ENCODE measurements at regions not wholly inside any gene's neighbourhood (a gene's known extent, or its start where the extent isn't known, plus 50 kb on each side); places are given as distances from the start of the nearest gene placed in this dataset.

DNA sequence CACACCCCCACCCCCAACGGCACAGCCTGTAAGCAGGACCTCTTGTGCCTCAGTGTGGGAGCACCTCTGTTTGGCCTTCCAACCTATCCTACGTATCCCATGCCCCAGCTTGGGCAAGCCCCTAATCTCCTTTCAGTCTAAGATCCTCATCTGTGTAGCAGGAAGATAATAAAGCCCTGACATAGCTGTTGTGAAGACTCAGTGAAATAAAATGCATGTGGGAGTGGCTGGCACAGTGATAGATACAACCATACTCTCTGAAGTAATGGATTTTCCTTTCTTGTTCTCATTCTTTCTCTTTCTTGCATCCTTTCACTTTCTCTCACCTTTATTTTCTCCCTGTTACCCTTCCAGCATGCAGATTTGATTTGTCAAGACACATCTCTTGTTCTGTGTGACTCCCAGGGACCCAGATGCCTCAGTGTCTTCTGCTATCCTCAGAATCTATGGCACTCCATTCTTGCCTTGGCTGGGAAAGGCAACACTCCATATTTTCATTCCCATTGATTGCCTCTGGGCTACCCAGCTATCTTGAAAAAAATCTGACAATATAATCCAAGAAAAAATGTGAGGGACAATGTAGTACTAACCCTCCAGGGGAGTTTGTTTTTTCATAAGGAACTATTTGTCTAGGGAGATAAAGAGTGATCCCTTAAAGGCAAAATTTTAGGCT, 207.2 kb upstream of the SETBP1 start:
- no peak for DNase-seq

DNA sequence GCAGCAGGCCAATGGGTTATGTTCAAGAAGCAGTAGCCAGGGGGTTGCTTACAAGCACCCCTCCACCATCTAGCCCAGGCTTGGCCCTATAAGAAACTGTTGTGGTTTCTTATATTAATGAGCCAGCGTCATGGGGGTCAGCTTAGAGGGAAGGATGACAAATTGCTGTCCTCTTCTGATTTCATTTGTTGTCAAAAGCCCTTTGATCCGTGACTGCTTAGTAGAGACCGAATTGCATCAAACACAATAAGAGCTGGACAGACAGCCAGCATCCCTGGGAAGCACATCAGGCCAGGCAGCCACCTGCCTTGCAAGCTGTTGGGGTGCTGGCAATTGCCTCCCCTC, 206.6 kb upstream of the SETBP1 start:
- DNase-seq, result no peak

DNA sequence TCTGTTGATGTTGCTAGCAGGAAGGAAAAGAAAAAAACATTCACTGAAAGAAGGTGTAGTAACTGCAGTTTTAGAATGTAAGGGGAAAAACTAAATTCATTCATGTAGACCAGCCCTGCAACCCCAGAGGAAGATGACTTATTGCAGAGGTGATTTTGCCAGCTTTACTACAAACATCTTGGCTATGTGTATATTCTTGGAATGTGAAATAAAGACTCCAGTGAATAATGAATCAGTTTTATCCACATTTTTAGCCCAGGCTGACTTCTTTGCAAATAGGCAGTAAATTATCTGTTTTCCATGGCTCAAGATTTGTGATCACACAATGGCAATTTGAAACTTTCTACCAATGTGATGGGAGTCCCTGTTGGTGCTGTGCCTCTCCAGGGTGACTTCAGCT, 206.1 kb upstream of the SETBP1 start:
- DNase-seq, result no peak

DNA sequence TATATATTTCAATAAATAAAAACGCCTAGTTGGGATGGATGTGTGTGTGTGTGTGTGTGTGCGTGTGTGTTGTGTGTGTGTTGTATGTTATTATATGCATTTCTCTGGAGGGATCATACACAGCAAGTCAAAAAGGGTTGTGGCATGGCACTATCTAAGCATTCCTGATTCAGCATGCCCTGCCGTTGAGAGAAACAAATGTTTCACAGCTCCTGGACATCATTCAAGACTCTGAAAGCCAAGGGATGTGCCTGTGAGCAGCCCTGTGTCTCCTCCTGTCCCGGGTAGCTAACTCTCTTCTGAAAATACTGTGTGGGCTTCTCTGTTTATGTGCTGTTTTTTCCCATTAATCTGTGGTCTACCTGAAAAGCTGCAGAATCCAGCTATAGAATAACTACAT, 197.9 kb upstream of the SETBP1 start:
- DNase-seq, result no peak

DNA sequence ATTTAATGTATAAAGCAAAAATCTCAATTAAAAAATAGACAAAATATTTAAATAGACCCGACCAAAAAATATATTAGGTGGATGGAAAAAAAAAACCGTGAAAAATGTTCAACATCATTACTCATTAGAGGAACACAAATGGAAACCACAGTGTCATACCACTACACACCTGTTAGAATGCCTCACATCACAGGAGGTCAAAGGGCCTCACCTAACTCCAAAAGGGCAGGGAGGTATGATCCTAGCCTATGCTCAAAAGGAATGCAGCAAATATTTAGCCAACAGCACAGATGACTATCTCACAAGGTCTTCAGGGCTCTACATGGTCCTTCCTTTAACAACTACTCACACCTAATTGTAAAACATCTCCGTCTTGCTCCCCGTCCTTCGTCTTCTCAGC, 185.5 kb upstream of the SETBP1 start:
- DNase-seq, result no peak

DNA sequence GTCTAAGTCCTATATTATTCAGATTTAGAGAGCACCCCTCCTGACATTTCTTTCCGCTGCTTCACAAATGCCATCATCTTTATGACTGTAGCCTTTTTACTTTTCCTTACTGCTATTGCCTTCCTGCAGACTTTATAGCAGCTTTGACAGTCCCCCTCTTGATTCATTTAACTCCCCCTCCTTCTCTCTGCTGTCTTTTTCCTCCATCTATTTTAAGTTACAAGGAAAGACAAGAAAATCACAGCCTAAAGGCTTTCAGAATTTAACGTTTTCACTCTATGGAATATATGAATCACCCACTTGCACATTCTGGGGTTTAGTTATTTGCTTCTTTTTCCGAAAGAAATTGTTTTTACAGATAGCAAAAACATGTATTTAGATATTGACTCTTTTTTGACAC, 183.4 kb upstream of the SETBP1 start:
- DNase-seq, result no peak

DNA sequence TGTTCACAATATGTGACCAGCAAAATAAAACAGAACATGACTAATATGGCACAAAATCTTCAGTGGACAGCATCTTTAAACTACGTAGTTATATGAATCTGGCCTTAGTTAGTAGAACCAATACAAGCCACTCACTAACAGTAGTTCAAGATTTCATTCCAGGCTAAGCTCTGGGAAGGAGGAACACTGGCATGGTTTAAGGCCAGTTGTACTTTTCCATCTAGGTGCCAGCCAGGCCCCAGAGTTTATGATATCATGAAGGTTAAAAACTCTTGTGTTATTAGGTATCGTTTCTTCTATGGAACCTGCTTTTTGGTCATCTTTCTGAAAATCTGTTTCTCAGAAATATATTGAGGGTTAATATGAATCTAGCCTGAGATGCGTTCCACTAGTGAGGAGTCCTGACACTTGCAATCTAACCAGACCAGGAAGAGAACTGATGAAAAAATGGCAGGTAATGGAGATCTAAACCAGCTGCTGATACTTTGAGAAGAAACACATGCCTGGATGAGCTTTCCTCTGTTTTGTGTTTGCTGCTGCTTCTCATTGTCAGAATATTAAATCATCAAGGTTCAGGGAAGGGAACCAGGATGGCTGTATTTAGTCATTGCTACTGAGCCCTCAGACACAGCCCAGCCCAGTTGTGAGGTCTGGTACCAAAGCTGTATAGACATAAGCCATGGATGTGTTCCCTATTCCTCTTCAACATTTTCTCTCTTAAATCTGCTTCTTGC, 182.8 kb upstream of the SETBP1 start:
- DNase-seq, result no peak

DNA sequence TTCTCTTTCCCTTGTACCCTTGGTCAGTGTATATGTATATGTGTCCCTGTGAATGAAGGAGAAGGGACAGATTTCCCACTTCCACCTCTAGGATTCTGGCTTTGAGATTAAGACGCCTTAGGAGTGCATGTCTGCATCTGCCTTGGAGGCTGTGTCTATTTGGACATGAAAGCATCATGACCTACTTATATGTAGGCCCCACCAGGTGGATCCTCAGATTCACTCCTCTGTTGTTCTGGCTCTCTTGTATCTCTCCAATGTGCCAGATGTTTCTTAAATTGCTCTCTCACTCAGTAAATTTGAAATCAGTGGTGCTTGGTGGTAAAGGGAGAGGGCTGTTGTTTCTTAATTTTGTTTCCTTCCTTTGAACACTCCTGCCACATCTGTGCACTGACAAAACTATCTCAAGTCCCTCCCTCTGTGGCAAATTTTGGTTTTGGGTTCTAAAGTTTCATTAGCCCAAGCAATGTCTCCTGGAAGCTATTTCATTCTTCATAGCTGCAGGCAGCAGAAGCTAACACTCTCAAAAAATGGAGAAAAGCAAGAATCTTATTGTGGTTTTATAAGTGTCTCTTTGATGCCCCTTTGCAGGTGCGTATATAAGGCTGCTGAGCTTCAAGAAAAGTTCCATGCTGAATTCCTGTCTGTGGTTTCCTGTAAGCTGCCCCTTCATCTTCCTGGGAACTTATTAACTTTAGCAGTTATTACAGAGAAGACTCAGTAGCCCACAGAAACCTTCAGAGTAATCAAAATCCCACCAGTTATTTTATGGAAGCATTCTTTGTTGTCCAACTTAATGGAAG, 179.7 kb upstream of the SETBP1 start:
- DNase-seq, result no peak

DNA sequence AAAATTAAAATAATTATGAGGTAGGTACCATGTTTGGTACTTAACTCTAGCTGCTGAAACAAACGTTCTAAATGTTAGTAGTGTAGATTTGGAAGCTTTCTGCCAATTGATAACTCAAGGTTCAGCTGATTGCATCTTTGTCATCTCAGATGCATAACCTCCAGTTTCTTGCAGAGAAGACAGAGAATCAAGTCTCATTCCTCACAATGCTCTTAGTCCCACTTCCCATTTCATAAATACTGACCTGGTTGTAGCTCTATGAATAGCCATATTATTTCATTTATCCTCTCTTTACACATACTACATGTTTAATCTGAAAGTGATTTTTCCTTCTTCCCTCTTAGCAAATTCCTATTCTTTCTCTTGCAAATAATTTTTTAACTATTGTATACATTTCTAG, 178.5 kb upstream of the SETBP1 start:
- DNase-seq, result no peak

DNA sequence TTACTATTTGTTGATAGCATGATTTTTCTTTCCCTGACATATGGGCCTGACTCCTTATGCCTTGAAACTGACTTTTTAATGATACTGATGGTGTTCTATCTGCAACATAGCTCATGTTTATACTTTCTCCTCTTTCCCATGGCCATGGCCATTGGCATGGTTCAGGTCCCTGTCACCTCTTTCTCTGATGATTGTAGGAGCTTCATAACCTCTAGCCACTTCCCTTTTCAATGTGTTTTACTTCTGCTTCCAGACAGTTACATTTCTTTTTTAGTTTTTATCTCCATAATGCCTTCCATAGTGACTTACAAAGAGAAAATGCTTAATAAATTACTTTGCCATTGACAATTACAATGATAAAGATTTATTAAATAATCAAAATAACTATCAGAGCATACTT, 177.9 kb upstream of the SETBP1 start:
- no peak for DNase-seq

DNA sequence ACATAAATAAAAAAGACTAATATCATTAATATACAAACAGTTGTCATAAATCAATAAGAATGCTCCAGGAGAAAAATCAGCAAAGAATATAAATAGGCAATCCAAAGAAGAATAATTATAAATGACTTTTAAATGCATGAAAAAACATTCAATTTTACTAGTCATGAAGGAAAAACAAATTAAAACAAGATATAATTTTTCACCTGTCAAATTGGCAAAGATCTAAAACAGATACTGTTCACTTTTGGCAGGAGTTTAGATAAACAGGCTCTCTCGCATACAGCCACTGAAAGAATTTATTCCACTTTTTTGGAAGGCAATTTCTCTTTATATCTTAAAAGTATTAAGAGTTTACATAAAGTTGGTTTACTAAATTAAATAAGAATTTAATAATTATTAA, 176.8 kb upstream of the SETBP1 start:
- no peak for DNase-seq

DNA sequence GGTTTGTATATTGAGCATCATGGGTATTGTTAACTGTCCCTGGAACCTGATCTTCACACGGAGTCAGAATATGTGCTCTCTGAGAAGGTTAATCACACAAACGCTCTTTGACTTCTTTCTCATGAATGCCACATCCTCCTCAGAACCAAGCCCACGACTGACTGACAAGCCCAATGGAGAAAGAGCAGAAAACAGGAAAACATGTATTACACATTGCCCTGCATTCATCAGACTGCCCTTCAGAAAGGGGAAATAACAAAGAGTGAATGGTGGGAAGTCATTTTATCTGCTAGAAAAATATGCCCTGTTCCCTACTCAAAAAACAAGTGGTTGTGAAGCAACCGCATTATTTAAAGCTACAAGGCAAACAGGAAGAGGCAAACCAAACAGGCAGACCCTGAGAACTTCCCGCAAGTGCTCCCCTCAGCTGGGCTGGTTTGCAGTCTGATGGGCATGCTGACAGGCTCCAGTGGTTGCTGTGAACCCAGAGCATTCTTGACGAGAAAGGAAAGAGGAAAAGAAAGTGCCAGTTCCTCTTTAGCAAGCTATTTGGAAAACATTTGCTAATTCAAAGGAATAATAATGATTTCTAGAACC, 172.9 kb upstream of the SETBP1 start:
- no peak for DNase-seq

DNA sequence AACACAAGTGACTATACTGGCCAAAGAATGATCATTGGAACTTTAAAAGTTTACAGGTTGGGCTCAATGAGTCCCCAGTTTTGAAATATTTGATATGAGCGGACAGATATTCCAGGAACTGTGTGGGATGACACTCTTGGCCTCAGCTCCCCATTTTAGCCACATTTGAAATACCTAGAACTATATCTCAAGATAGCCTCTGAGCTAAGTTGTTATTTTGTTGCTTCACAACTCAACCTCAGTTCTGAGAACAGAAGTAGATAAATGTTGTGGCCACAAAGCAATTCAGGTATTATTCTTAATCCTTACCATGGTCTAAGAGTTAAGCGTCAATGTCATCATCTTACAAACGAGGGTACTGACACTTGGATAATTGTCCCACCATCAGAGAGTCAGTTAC, 172.2 kb upstream of the SETBP1 start:
- no peak for DNase-seq

DNA sequence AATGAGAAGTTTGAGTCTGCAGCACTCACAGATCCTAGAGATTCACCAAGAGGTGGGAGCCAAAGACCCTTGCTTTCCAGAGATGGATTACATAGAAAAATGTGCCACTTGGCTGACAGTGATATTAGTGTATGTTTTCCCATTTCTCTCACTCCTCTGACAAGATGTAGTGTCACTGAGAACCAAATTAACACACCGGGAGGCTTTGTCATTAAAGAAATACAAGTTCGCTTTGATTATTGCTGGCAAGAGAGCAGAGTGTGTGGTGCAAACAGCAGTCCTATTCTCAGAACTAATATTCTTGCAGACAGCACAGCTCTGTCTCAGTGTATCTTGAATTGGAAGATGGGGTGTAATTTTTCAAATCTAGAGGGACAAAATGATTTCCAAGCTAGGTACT, 171.6 kb upstream of the SETBP1 start:
- DNase-seq, result no peak

DNA sequence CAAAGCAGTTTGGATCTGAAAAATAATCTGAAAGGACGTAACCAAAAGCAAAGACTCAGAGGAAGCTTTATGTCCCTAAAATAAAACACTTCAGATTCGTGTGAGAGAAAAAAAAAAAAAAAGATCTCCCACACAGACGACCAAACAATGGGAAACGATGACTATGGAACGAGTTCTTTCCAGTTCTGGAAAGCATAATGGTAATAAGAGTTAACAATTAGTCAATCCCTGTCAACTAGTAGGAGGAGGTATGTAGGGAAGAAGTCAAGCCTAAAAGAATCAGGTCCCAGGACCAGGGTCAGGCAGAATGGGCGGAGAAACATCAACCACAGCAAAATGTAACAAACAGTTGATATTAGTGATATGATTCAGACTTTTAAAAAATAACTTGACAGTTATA, 170.3 kb upstream of the SETBP1 start:
- no peak for DNase-seq

DNA sequence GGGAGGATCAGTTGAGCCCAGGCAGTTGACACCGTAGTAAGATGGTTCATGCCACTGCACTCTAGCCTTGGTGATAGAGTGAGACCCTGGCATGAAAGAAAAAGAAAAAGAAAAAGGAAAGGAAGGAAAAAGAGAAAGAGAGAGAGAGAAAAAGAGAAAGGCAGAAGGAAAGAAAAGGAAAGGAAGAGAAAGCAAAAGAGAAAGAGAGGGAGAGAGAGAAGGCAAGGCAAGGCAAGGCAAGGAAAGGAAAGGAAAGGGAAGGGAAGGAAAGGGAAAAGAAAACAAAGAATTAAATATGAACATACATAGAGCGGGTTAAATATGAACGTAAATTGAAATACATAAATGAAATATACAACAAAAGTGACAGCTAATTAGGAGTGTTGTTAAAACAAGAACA, 167.5 kb upstream of the SETBP1 start:
- DNase-seq, result no peak

DNA sequence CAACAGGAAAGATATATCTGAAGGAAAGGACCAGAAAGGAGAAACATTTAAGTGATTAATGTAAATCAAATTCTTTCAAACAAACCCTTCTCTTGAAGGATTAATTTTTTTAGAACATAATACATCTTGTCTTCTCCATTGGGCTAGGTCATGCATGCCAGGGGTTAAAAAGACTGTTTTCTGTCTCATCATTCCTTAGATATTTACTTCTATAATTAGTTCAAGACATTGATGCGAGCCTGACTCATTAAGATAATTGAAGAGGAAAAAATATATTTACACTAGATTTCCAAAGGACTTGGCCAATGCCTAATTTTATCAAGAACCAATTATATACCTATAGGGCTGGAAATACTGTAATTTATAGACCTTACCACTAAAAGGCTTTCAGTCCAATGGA, 166.6 kb upstream of the SETBP1 start:
- DNase-seq, result no peak

DNA sequence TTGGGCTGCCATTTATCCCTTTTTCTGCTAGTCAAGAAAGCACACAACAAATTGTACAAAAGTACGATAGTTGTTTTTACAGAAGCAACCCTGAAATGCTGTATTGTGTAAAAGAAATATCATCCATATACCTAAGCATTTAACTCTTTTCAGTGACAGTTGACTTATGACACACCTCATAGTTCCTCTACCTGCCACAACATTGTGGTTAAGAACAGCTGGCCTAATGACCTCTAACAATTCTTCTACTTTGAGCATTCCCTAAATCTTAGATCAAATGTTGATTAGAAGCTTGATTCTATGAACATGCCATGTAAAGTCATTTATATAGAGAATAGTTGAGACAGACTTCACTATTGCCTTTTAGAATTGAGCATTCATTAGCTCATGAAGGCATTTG, 165.9 kb upstream of the SETBP1 start:
- no peak for DNase-seq

DNA sequence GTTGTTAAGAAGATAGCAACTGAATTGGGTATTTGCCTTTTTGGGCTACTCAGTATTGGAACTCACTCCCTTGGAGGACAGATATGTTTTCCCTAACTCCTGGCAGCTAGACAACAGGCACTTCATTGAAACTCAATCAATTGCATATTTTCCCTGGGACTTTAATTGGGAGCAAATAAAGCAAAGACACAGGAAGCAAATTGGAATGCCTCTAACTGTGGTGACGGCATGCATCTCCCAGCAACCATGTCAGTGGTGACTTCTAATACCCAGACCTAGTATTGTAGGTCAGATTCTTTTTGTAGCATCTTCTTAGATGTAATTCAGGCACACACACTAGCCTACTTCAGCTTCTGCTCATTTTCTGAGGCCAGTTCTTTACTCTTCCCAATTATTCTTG, 164.2 kb upstream of the SETBP1 start:
- no peak for DNase-seq

DNA sequence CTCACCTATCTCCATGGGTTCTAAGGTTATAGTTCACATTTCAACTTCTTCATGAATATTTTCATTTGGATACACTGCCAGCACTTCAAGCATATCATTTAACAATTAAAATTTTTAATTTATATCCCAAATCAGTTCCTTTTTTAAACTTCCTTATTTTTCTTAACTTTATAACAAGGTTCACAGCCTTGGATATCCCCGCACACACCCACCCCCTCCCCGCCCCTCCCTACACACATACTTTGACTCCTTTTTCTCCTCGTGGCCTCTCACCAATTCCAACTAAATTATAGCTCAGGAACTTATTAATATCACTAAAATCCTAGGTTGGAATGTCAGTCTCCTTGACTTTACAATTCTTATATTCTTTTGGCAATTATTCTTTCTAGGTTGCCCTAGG, 163.6 kb upstream of the SETBP1 start:
- no peak for DNase-seq

DNA sequence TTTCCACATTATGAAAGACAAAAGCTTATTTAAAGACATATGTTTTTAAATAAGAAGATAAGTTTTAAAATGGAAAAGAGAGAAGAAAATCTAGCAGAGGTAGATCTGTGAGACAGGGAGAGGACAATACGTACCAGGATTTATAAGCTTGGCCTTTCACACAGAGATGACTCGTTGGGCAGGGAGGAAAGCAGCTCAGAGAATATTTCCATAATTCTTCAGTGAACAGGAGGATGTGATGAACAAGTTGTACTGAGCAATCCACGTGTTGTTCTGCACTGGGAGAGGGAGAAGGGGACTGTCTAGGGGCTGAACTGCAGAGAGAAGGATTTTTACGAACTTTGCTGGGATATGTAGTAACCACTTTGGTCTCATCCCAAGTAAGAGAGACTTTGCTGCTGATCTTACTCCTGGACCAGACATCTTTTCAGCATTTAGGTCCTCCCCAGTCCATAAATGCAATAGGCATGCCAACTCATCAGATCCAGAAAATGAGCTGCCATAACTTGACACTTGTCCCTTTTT, 162.5 kb upstream of the SETBP1 start:
- DNase-seq, result no peak

DNA sequence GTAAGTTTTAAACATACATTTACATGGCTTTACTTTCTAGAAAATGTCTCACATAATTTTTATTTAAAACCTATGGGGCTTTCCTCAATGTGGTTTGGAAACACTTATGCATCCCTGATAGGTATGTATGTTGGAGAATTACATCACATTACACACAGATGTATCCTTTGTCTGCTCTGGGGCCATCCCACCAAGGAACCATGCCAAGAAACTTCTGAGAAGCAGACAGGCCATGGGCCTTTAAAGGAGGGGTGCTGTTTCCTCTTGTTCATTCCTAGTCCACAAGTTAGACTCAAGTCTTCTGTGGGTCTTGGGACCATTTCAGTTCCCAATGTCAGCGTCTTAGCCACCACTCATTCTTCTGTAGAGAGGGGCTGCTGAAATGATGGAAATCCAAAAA, 162.0 kb upstream of the SETBP1 start:
- DNase-seq, result no peak

DNA sequence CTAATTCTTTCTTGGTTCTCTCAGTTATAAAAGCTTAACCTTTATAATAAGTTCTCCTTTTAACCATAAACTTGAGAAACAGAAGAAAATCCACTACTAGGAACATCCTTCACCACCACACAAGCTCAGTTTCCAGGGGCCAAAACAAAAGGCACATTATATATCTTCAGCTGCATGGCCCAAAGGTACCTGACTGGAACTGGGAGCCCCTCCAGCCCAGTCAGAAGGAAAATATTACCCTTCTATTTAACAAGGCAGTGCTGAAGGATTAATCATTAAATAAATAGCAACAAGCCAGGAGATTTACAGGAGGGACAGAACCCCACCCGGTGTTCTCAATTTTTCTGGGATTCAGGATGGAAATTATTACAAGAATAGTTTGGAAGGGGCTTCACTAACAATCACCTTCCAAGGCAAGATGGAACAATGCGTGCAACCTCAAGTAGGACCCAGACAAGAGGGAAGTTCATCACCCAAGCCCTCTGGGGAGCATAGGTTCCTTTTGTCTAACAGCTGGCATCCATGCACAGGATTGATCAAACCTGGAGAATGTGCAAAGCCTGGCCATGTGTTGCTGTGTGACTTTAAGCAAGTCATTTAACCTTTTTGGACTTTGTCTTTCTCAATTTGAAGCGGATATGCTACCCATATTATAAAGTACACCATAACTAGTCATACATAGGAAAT, 159.6 kb upstream of the SETBP1 start:
- no peak for DNase-seq
